Neural cell (in vitro differentiated cells): ENCODE measurements at regions not wholly inside any gene's neighbourhood (a gene's known extent, or its start where the extent isn't known, plus 50 kb on each side); places are given as distances from the start of the nearest gene placed in this dataset.

Experiments
- H2AFZ ChIP-seq: fragments of 200-600, 300-800 bp; sonication (generic), shearing (Covaris generic); 2 replicates; pipeline ENCODE4 v1.6.0; 2014; ENCODE audit warnings: low read depth, mild to moderate bottlenecking, antibody characterized with exemption, low read length, moderate library complexity
- H3F3A ChIP-seq: fragments of 200-600 bp; shearing (Covaris generic); 2 replicates; pipeline ENCODE4 v1.6.1; 2016; ENCODE audit warnings: mild to moderate bottlenecking, moderate library complexity, mixed read lengths, antibody characterized with exemption, low read length; ENCODE audit not compliant: insufficient read depth, poor library complexity, severe bottlenecking
- H3K27ac ChIP-seq: fragments of 200-600, 300-800 bp; sonication (generic), shearing (Covaris generic); 2 replicates; pipeline ENCODE4 v1.5.1; 2014; ENCODE audit warnings: mild to moderate bottlenecking, low read length, moderate library complexity
- H3K27me3 ChIP-seq: fragments of 300-800, 200-600 bp; sonication (generic), shearing (Covaris generic); 2 replicates; pipeline ENCODE4 v1.6.0; 2014; ENCODE audit warnings: mild to moderate bottlenecking, low read depth, low read length, moderate library complexity; ENCODE audit not compliant: insufficient read depth
- H3K36me3 ChIP-seq: fragments of 300-800, 200-600 bp; sonication (generic), shearing (Covaris generic); 2 replicates; pipeline ENCODE4 v1.5.1; 2014; ENCODE audit warnings: mild to moderate bottlenecking, antibody characterized with exemption, low read length, moderate library complexity; ENCODE audit not compliant: insufficient read depth
- H3K4me2 ChIP-seq: fragments of 300-800, 200-600 bp; sonication (generic), shearing (Covaris generic); 2 replicates; pipeline ENCODE4 v1.6.0; 2014; ENCODE audit warnings: mild to moderate bottlenecking, low read length
- H3K4me3 ChIP-seq: fragments of 300-800, 200-600 bp; sonication (generic), shearing (Covaris generic); 2 replicates; pipeline ENCODE4 v1.5.1; 2014; ENCODE audit warnings: mild to moderate bottlenecking, low read length, moderate library complexity
- H3K79me2 ChIP-seq: fragments of 200-600 bp; shearing (Covaris generic); replicated peaks from 2 replicates; pipeline ENCODE4 v1.6.0; 2014; ENCODE audit warnings: mild to moderate bottlenecking, low read length, moderate library complexity; ENCODE audit not compliant: insufficient read depth
- H3K9ac ChIP-seq: fragments of 300-800, 200-600 bp; sonication (generic), shearing (Covaris generic); 2 replicates; pipeline ENCODE4 v1.6.1; 2016; ENCODE audit warnings: mild to moderate bottlenecking, low read length, mixed read lengths
- H3K9me2 ChIP-seq: fragments of 200-600 bp; shearing (Covaris generic); 2 replicates; pipeline ENCODE4 v1.6.1; 2016; ENCODE audit warnings: mild to moderate bottlenecking, low read length, mixed read lengths; ENCODE audit not compliant: insufficient read depth
- H3K9me3 ChIP-seq: fragments of 200-600, 300-800 bp; sonication (generic), shearing (Covaris generic); 2 replicates; pipeline ENCODE4 v1.6.1; 2016; ENCODE audit warnings: mild to moderate bottlenecking, mixed run types, low read length, moderate library complexity, mixed read lengths
- H4K20me1 ChIP-seq: fragments of 200-600 bp; shearing (Covaris generic); 2 replicates; pipeline ENCODE4 v1.6.1; 2016; ENCODE audit warnings: mild to moderate bottlenecking, mixed run types; ENCODE audit not compliant: insufficient read depth
- EP300 ChIP-seq: fragments of 450-650 bp; conservative IDR thresholded peaks from 2 replicates; pipeline ENCODE4 v1.6.1; 2014; ENCODE audit warnings: antibody characterized with exemption, mild to moderate bottlenecking, moderate library complexity; ENCODE audit not compliant: poor library complexity, severe bottlenecking
- EZH2 ChIP-seq: fragments of 200-600, 300-800 bp; shearing (Covaris generic), sonication (generic); IDR thresholded peaks from 2 replicates; pipeline ENCODE4 v1.6.1; 2014; ENCODE audit warnings: antibody characterized with exemption, low read length, borderline replicate concordance, mild to moderate bottlenecking; ENCODE audit not compliant: insufficient read depth, poor library complexity, severe bottlenecking
- MXI1 ChIP-seq: fragments of 450-650 bp; conservative IDR thresholded peaks from 2 replicates; pipeline ENCODE4 v1.6.1; 2014; ENCODE audit warnings: antibody characterized with exemption, mild to moderate bottlenecking; ENCODE audit not compliant: poor library complexity, severe bottlenecking
- POLR2AphosphoS5 ChIP-seq: IDR thresholded peaks from 2 replicates; pipeline ENCODE4 v1.6.1; 2012
- RAD21 ChIP-seq: fragments of 450-650 bp; conservative IDR thresholded peaks from 2 replicates; pipeline ENCODE4 v1.6.1; 2014; ENCODE audit warnings: antibody characterized with exemption, mild to moderate bottlenecking, moderate library complexity
- SMC3 ChIP-seq: fragments of 450-650 bp; conservative IDR thresholded peaks from 2 replicates; pipeline ENCODE4 v1.6.1; 2014; ENCODE audit warnings: antibody characterized with exemption, mild to moderate bottlenecking, moderate library complexity; ENCODE audit not compliant: poor library complexity
- TAF1 ChIP-seq: IDR thresholded peaks from 2 replicates; pipeline ENCODE4 v1.6.1; 2012; ENCODE audit warnings: low read depth
- TF ChIP-seq, protein P1 (sequence below): fragments of 450-650 bp; IDR thresholded peaks from 2 replicates; pipeline ENCODE4 v1.5.1; 2014; ENCODE audit warnings: antibody characterized with exemption, mild to moderate bottlenecking, moderate library complexity; ENCODE audit not compliant: poor library complexity, severe bottlenecking
- TF ChIP-seq, protein P2 (sequence below): IDR thresholded peaks from 2 replicates; pipeline ENCODE4 v1.6.1; 2012; ENCODE audit warnings: borderline replicate concordance

DNA sequence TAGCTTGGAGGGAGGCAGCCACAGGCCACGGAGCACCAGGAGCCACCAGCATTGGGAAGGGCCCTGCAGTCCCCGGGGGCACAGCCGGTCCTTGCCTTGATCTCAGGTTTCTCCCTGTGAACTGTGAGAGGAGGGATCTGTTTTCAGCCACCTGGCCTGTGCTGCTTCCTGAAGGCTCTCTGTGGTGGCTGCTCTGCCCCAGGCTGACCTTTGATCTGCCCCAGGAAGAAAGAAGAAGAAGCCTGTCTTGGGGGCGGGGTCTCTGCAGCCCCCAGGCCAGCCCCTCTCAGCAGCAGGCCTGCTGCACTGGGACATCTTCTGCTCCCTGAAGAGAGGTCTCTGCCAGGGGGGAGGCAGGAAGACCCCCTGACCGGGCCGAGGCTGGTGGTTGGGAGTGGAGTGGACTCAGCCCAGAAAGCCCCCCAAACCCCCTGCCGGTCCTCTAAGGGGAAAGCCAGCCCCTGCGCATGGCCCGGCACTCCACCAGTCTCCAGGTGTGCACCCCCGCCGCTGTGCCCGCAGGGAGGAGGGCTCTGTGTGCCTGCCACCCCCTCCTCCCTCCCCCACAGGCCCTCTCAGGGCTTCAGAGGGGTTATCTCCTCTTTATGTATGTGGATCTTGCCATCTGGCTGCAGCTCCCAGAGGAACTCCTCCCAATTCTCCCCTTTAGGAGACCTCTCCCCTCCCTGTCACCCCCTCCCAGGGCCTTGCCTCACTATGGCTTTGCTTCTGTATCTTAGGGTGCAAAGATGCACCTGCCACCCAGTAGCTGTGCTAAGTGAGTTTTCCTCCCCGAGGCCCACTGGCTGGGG lies 675.3 kb downstream of the BRD1 start:
- H3K4me2 ChIP-seq, result no peak overlapping the region
- H3K9me2 ChIP-seq, result no peaks in the 10 kb centered on the region
- H3K9me3 ChIP-seq, result no peaks in the 10 kb centered on the region
- no peaks in the 10 kb centered on the region for H3K79me2 ChIP-seq
- no peaks in the 10 kb centered on the region for H4K20me1 ChIP-seq
- TF ChIP-seq, protein P1, sequence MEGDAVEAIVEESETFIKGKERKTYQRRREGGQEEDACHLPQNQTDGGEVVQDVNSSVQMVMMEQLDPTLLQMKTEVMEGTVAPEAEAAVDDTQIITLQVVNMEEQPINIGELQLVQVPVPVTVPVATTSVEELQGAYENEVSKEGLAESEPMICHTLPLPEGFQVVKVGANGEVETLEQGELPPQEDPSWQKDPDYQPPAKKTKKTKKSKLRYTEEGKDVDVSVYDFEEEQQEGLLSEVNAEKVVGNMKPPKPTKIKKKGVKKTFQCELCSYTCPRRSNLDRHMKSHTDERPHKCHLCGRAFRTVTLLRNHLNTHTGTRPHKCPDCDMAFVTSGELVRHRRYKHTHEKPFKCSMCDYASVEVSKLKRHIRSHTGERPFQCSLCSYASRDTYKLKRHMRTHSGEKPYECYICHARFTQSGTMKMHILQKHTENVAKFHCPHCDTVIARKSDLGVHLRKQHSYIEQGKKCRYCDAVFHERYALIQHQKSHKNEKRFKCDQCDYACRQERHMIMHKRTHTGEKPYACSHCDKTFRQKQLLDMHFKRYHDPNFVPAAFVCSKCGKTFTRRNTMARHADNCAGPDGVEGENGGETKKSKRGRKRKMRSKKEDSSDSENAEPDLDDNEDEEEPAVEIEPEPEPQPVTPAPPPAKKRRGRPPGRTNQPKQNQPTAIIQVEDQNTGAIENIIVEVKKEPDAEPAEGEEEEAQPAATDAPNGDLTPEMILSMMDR, result no peak
- TF ChIP-seq EZH2 (no peak), EP300 (no peak), POLR2AphosphoS5 (no peak), MXI1 (no peak), RAD21 (no peak), TAF1 (no peak), SMC3 (no peak)
- TF ChIP-seq, protein P2, sequence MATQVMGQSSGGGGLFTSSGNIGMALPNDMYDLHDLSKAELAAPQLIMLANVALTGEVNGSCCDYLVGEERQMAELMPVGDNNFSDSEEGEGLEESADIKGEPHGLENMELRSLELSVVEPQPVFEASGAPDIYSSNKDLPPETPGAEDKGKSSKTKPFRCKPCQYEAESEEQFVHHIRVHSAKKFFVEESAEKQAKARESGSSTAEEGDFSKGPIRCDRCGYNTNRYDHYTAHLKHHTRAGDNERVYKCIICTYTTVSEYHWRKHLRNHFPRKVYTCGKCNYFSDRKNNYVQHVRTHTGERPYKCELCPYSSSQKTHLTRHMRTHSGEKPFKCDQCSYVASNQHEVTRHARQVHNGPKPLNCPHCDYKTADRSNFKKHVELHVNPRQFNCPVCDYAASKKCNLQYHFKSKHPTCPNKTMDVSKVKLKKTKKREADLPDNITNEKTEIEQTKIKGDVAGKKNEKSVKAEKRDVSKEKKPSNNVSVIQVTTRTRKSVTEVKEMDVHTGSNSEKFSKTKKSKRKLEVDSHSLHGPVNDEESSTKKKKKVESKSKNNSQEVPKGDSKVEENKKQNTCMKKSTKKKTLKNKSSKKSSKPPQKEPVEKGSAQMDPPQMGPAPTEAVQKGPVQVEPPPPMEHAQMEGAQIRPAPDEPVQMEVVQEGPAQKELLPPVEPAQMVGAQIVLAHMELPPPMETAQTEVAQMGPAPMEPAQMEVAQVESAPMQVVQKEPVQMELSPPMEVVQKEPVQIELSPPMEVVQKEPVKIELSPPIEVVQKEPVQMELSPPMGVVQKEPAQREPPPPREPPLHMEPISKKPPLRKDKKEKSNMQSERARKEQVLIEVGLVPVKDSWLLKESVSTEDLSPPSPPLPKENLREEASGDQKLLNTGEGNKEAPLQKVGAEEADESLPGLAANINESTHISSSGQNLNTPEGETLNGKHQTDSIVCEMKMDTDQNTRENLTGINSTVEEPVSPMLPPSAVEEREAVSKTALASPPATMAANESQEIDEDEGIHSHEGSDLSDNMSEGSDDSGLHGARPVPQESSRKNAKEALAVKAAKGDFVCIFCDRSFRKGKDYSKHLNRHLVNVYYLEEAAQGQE, result no peak
- H3K36me3 ChIP-seq, result no peaks in the 10 kb centered on the region
- H3K27me3 ChIP-seq, result no peaks in the 10 kb centered on the region
- H3F3A ChIP-seq, result no peaks in the 10 kb centered on the region
- no peak overlapping the region for H3K9ac ChIP-seq
- no peak overlapping the region for H3K4me3 ChIP-seq
- no peak overlapping the region for H3K27ac ChIP-seq
- H2AFZ ChIP-seq, result no peak overlapping the region

DNA sequence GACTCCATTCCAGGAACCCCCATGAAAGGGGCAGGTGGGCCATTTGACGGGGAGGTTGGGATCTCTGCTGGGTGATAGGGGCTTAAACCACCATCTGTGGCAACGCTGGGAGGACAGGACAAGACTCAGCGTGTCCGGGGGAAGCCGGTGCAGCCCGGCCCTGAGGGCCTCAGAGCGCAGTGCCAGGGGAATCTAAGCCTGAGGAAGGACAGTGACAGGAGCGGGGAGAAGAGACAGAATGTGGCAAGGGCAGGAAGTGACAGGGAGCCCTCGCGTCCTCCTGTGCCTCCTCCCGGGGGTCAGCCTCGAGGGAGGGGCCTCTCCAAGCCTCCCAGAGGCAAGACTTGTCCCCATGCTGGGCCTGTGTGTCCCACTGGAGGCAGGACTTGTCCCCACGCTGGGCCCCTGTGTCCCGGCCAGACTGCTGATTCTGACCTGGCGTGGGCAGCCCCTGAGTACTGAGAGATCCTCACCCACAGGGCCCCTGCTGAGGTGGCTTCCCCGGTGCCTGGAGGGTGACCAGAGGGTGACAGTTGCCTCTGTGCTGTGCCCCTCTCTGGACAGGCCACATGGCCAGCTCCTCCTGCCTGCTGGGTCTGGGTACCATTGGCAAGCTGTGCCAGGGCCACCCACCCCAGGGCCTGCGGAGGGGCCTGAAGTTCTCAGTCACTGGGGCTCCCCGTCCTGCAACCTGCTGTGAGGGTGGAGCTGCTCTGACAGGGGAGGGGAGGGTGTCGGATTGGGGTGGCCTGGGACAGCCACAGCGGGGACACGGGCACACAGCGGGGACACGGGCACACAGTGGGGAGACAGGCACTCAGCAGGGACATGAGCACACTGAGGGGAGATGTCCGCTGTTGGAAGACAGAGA lies 676.2 kb downstream of the BRD1 start:
- Histone ChIP-seq H3K79me2 (no peaks in the 10 kb centered on the region), H2AFZ (no peak overlapping the region), H3K27me3 (no peaks in the 10 kb centered on the region), H3K9me3 (no peaks in the 10 kb centered on the region), H3K9me2 (no peaks in the 10 kb centered on the region), H3K4me3 (no peak overlapping the region), H3K27ac (no peak overlapping the region), H3K9ac (no peak overlapping the region), H3K4me2 (no peak overlapping the region), H3F3A (no peaks in the 10 kb centered on the region), H4K20me1 (no peaks in the 10 kb centered on the region), H3K36me3 (no peaks in the 10 kb centered on the region)
- TF ChIP-seq POLR2AphosphoS5 (no peak), EP300 (no peak), EZH2 (no peak), RAD21 (no peak), MXI1 (no peak), TAF1 (no peak), SMC3 (no peak)
- TF ChIP-seq, protein P2, result no peak
- TF ChIP-seq, protein P1, result no peak
